HL-60 (cell line): ENCODE measurements at regions not wholly inside any gene's neighbourhood (a gene's known extent, or its start where the extent isn't known, plus 50 kb on each side); places are given as distances from the start of the nearest gene placed in this dataset.

Source experiments
- GABPA ChIP-seq: IDR thresholded peaks from 2 replicates; pipeline ENCODE4 v1.6.1; 2012; ENCODE audit warnings: low read depth
- SPI1 ChIP-seq: IDR thresholded peaks from 2 replicates; pipeline ENCODE4 v1.6.1; 2012; ENCODE audit warnings: low read depth, mild to moderate bottlenecking, borderline replicate concordance
- TF ChIP-seq, protein P1 (sequence below): IDR thresholded peaks from one replicate; pipeline ENCODE4 v1.5.1; 2011; ENCODE audit warnings: low read length, control low read depth, inconsistent platforms; ENCODE audit not compliant: insufficient read depth
- TF ChIP-seq, protein P2 (sequence below): IDR thresholded peaks from 2 replicates; pipeline ENCODE4 v1.6.1; 2012; ENCODE audit warnings: low read depth; ENCODE audit not compliant: insufficient replicate concordance

DNA sequence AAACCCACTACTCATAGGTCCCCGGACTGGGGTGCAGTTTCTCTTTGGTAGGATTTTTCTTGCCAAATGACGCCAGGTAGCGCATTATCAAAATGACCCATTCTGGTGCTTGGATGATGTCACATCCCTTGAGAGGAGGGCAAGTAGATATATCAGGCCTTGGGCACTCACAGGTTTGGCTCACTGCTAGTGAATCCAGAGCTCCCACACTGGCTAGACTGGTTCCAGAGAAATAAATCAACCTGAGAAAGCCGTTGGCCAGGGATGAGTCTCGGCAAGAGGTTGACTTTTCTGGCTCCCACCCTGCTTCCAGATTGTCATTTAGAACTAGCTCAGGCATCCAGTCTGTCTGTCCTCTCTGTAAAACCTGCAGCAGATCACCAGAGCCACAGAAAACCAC is 188.4 kb upstream of the MAF start:
- TF ChIP-seq, protein P1, sequence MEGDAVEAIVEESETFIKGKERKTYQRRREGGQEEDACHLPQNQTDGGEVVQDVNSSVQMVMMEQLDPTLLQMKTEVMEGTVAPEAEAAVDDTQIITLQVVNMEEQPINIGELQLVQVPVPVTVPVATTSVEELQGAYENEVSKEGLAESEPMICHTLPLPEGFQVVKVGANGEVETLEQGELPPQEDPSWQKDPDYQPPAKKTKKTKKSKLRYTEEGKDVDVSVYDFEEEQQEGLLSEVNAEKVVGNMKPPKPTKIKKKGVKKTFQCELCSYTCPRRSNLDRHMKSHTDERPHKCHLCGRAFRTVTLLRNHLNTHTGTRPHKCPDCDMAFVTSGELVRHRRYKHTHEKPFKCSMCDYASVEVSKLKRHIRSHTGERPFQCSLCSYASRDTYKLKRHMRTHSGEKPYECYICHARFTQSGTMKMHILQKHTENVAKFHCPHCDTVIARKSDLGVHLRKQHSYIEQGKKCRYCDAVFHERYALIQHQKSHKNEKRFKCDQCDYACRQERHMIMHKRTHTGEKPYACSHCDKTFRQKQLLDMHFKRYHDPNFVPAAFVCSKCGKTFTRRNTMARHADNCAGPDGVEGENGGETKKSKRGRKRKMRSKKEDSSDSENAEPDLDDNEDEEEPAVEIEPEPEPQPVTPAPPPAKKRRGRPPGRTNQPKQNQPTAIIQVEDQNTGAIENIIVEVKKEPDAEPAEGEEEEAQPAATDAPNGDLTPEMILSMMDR, result no peak
- TF ChIP-seq, protein P2, sequence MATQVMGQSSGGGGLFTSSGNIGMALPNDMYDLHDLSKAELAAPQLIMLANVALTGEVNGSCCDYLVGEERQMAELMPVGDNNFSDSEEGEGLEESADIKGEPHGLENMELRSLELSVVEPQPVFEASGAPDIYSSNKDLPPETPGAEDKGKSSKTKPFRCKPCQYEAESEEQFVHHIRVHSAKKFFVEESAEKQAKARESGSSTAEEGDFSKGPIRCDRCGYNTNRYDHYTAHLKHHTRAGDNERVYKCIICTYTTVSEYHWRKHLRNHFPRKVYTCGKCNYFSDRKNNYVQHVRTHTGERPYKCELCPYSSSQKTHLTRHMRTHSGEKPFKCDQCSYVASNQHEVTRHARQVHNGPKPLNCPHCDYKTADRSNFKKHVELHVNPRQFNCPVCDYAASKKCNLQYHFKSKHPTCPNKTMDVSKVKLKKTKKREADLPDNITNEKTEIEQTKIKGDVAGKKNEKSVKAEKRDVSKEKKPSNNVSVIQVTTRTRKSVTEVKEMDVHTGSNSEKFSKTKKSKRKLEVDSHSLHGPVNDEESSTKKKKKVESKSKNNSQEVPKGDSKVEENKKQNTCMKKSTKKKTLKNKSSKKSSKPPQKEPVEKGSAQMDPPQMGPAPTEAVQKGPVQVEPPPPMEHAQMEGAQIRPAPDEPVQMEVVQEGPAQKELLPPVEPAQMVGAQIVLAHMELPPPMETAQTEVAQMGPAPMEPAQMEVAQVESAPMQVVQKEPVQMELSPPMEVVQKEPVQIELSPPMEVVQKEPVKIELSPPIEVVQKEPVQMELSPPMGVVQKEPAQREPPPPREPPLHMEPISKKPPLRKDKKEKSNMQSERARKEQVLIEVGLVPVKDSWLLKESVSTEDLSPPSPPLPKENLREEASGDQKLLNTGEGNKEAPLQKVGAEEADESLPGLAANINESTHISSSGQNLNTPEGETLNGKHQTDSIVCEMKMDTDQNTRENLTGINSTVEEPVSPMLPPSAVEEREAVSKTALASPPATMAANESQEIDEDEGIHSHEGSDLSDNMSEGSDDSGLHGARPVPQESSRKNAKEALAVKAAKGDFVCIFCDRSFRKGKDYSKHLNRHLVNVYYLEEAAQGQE, result no peak
- TF ChIP-seq GABPA, result no peak
- TF ChIP-seq SPI1, result no peak
